Activated naive CD8-positive, alpha-beta T cell treated with anti-CD3 and anti-CD28 coated beads, Interleukin-2, amount 10 ng/mL, durations not matched to agents 7 days and 5 days (primary cell): ENCODE measurements at regions not wholly inside any gene's neighbourhood (a gene's known extent, or its start where the extent isn't known, plus 50 kb on each side); places are given as distances from the start of the nearest gene placed in this dataset.

Source experiments
- ATAC-seq: fragments of 150-1000 bp; cut with Tn5 transposase; one replicate; pipeline ENCODE4 v1.10.0; 2021; ENCODE audit warnings: low read depth, moderate library complexity
- POLR2A ChIA-PET: fragments of 350-600 bp; sonication (Branson Sonifier 250); formaldehyde crosslinking; loops from one replicate; lab custom pipeline; 2021; ENCODE audit warnings: antibody characterized with exemption; lab: Charles Lee
- DNase-seq: peaks from one replicate; pipeline ENCODE4 v3.0.0; 2021
- H3K27ac Mint-ChIP-seq: one replicate; pipeline ENCODE4 v1.8.0; 2022; ENCODE audit warnings: mild to moderate bottlenecking, mixed read lengths
- H3K27me3 Mint-ChIP-seq: one replicate; pipeline ENCODE4 v1.8.0; 2022; ENCODE audit warnings: mild to moderate bottlenecking, moderate library complexity, mixed read lengths
- H3K36me3 Mint-ChIP-seq: one replicate; pipeline ENCODE4 v1.8.0; 2021; ENCODE audit warnings: mild to moderate bottlenecking, mixed read lengths
- H3K4me1 Mint-ChIP-seq: one replicate; pipeline ENCODE4 v1.8.0; 2021; ENCODE audit warnings: mixed read lengths
- H3K4me3 Mint-ChIP-seq: one replicate; pipeline ENCODE4 v1.8.0; 2022; ENCODE audit warnings: mild to moderate bottlenecking, moderate library complexity, mixed read lengths
- H3K9me3 Mint-ChIP-seq: one replicate; pipeline ENCODE4 v1.8.0; 2021; ENCODE audit warnings: mixed read lengths

DNA sequence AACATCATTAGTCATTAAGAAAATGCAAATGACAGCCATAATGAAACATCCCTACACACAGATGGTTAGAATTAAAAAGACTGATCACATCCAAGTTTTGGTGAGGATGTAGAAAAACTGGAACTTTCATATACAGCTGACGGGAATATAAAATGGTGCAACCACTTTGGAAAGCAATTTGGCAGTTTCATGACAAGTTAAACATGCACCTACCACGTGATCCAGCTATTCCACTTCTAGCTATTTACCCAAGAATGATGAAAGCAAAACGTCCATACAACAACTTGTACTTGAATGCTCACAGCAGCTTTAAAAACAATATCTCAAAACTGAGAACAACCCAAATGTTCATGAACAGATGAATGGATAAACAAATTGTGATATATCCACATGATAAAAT lies 77.9 kb upstream of the AVPR1A start:
- DNase-seq: no peak
- no peaks in the 10 kb centered on the region for H3K4me1 Mint-ChIP-seq
- POLR2A ChIA-PET: no interaction called here
- H3K4me3 Mint-ChIP-seq: no peak overlapping the region
- H3K9me3 Mint-ChIP-seq: no peaks in the 10 kb centered on the region
- no peak for ATAC-seq
- no peaks in the 10 kb centered on the region for H3K36me3 Mint-ChIP-seq
- H3K27me3 Mint-ChIP-seq: no peaks in the 10 kb centered on the region
- no peak overlapping the region for H3K27ac Mint-ChIP-seq

DNA sequence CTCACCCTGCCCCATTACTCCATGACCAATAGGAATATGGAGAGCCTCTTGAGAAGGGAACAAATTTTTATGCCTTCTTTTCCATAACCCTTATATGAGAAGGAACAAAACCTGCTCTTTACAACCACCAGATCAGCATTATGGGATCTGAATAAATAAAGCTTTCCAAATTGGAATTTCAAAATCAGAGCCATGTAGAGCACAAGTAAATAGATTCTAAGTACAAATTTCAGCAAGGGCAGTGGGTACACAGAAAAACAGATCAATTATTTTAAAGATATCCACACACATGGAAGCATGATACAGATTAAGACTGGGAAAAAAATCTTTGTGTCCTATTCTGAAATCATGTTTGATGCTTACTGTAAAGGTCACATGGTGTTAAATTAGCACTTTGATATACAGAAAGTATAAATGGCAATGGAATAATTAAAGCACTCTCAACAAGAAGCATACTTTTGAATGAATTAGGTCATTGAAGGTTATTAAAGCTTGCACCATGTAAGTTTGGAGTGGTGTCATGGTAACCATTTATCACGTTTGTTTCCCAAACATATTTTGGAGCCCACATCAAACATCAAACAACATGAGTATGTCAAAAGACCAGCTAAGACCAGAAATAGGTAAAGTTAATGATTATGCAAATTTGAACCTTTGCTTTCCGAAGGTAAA lies 75.9 kb upstream of the AVPR1A start:
- Mint-ChIP-seq H3K4me1 (no peaks in the 10 kb centered on the region), H3K9me3 (no peaks in the 10 kb centered on the region), H3K4me3 (no peak overlapping the region), H3K27me3 (no peaks in the 10 kb centered on the region), H3K27ac (no peak overlapping the region), H3K36me3 (no peaks in the 10 kb centered on the region)
- DNase-seq (no peak), ATAC-seq (no peak)
- POLR2A ChIA-PET: no interaction called here

DNA sequence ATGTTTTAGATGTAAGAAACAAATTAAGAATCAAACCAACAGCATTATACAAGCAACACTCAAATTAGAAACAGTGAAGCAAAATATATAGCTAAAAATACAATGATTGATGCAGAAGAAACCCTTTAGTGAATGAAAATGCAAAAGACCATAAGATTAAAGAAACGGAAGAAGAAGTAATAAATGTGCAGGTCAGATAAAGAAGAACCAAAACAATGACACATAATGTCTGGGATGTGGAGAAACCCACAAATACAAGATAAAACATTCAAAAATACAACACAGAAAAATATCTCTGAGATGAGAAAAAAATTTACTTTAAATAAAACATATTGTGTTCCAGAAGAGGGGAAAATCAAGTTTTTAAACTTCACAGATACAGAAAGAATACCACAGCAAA lies 73.4 kb upstream of the AVPR1A start:
- ATAC-seq (no peak), DNase-seq (no peak)
- H3K36me3 Mint-ChIP-seq: no peaks in the 10 kb centered on the region
- no peak overlapping the region for H3K4me3 Mint-ChIP-seq
- no peak overlapping the region for H3K27ac Mint-ChIP-seq
- H3K9me3 Mint-ChIP-seq: no peaks in the 10 kb centered on the region
- POLR2A ChIA-PET: no interaction called here
- no peaks in the 10 kb centered on the region for H3K27me3 Mint-ChIP-seq
- H3K4me1 Mint-ChIP-seq: no peaks in the 10 kb centered on the region

DNA sequence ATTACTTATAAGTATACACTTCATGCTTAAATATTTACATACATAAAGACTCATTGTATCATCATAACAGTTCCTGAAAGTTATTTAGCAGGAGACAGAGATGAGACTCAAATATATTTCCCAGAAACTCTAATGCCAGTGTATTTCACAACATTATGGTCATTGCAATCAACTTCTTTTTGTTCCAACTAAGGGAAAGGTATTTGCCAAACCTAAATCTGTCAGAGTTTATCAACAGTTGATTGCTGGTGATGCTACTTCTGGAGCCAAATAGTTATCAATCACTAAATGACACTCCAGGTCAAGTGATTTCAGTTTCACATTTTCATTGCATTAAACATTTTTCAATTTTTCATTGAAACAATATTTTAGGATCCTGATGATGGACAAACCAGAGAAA lies 72.1 kb upstream of the AVPR1A start:
- H3K27ac Mint-ChIP-seq: no peak overlapping the region
- no peaks in the 10 kb centered on the region for H3K9me3 Mint-ChIP-seq
- no peak overlapping the region for H3K4me3 Mint-ChIP-seq
- no peaks in the 10 kb centered on the region for H3K4me1 Mint-ChIP-seq
- POLR2A ChIA-PET: no interaction called here
- H3K27me3 Mint-ChIP-seq: no peaks in the 10 kb centered on the region
- H3K36me3 Mint-ChIP-seq: no peaks in the 10 kb centered on the region
- DNase-seq: no peak
- no peak for ATAC-seq

DNA sequence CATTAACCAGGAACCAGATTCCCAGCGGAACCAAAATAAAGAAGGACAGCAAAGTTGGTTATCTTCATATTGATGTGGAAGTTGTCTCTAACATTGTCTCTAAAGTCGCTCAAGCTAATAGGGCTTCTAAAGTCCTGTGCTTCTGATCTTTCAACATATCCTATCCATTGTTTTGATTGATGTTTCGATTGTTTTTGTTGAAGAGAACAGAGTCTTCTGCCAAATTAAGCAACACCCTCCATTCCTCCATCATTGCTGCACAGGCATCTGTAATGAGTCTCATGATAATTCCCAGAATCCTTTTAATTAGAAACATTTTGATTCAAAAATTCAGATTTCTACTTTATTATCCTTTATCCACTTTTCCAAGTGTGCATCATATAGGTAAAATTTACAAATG lies 71.6 kb upstream of the AVPR1A start:
- POLR2A ChIA-PET: no interaction called here
- H3K36me3 Mint-ChIP-seq: no peaks in the 10 kb centered on the region
- DNase-seq: no peak
- no peaks in the 10 kb centered on the region for H3K27me3 Mint-ChIP-seq
- H3K27ac Mint-ChIP-seq: no peak overlapping the region
- H3K9me3 Mint-ChIP-seq: no peaks in the 10 kb centered on the region
- no peak overlapping the region for H3K4me3 Mint-ChIP-seq
- H3K4me1 Mint-ChIP-seq: no peaks in the 10 kb centered on the region
- ATAC-seq: no peak

- POLR2A ChIA-PET: no interaction called here
- H3K4me1 Mint-ChIP-seq: no peaks in the 10 kb centered on the region
- no peak overlapping the region for H3K27ac Mint-ChIP-seq
- no peak overlapping the region for H3K4me3 Mint-ChIP-seq
- DNase-seq: no peak
- no peaks in the 10 kb centered on the region for H3K36me3 Mint-ChIP-seq
- H3K27me3 Mint-ChIP-seq: no peaks in the 10 kb centered on the region
- no peaks in the 10 kb centered on the region for H3K9me3 Mint-ChIP-seq
- ATAC-seq: no peak
Measured at GRCh38 chr12:63220921-63221320, 69.9 kb upstream of the AVPR1A start.

GRCh38 chr12:63212316-63212715 lies 61.3 kb upstream of the AVPR1A start:
- Mint-ChIP-seq H3K9me3 (no peaks in the 10 kb centered on the region), H3K27ac (no peak overlapping the region), H3K27me3 (no peaks in the 10 kb centered on the region), H3K4me3 (no peak overlapping the region), H3K4me1 (no peaks in the 10 kb centered on the region), H3K36me3 (no peaks in the 10 kb centered on the region)
- DNase-seq: no peak
- POLR2A ChIA-PET: no interaction called here
- no peak for ATAC-seq

DNA sequence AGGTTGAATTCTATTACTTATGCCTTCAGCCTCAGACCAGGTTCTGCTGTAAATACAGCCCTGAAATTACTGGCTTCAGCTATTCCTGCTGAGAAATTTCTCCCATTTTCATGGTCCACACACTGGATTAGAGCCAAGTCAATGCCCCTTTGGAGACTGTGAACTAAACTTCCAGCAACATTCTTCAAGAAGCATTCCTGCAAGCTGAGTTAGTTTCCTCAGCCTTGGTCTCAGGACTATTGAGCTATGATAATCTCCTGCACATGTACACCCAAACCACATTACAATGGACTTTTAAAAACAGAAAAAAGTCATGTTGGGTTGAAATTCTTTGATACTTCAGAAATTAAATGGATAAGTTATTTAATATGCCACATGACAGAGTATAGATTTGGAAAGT lies 58.0 kb upstream of the AVPR1A start:
- H3K27me3 Mint-ChIP-seq: no peaks in the 10 kb centered on the region
- DNase-seq (no peak), ATAC-seq (no peak)
- H3K4me3 Mint-ChIP-seq: no peak overlapping the region
- POLR2A ChIA-PET: no interaction called here
- H3K9me3 Mint-ChIP-seq: no peaks in the 10 kb centered on the region
- H3K36me3 Mint-ChIP-seq: no peaks in the 10 kb centered on the region
- H3K27ac Mint-ChIP-seq: no peak overlapping the region
- no peaks in the 10 kb centered on the region for H3K4me1 Mint-ChIP-seq

DNA sequence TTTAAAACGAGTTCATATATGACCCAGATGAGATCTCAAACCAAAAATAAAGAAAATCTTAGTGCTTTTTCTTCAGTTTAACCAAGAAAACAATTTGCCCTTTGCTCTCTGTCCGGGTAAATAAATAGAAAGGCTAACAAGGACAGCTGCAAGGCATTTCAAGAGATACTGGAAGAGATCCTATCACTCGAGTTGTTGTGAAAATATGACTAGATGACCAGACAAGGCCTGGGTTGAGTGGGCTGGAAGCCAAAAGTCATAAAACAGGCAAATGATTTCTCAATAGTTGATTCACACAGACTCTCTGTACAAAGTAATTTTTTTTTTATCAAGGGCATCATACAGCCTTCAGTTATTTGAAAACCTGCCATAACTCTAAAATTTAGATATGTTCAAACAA lies 55.9 kb upstream of the AVPR1A start:
- no peaks in the 10 kb centered on the region for H3K9me3 Mint-ChIP-seq

DNA sequence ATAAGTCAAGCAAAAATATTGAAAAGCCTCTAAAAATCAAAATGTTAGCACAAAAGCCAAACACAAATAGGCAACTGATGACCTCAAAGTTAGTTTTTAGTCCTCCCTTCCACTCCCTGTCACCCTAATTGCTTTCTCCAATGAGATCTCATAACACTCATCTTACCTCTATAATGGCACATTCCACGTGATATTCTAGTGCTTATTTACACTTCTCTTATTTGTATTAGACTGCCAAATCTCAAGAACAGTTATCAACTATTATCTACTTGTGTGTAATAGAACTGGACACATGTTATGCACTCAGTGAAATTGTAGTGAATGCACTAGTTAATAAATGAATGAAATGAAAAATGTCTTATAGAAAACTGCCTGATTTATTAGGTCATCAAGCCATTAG lies 55.5 kb upstream of the AVPR1A start:
- Mint-ChIP-seq H3K9me3 (peaks cover under 1% of the 10 kb centered on the region), H3K4me3 (no peak overlapping the region), H3K36me3 (no peaks in the 10 kb centered on the region), H3K27me3 (no peaks in the 10 kb centered on the region), H3K4me1 (no peaks in the 10 kb centered on the region), H3K27ac (no peak overlapping the region)
- ATAC-seq: no peak
- POLR2A ChIA-PET: no interaction called here
- no peak for DNase-seq

More for the DNA sequence above, 55.9 kb upstream of the AVPR1A start:
- no peak for ATAC-seq
- Mint-ChIP-seq H3K4me1 (no peaks in the 10 kb centered on the region), H3K27ac (no peak overlapping the region), H3K36me3 (no peaks in the 10 kb centered on the region), H3K4me3 (no peak overlapping the region), H3K27me3 (no peaks in the 10 kb centered on the region)
- DNase-seq: no peak
- POLR2A ChIA-PET: no interaction called here
